ENCODE measurements at regions not wholly inside any gene's neighbourhood (a gene's known extent, or its start where the extent isn't known, plus 50 kb on each side); places are given as distances from the start of the nearest gene placed in this dataset.

DNA sequence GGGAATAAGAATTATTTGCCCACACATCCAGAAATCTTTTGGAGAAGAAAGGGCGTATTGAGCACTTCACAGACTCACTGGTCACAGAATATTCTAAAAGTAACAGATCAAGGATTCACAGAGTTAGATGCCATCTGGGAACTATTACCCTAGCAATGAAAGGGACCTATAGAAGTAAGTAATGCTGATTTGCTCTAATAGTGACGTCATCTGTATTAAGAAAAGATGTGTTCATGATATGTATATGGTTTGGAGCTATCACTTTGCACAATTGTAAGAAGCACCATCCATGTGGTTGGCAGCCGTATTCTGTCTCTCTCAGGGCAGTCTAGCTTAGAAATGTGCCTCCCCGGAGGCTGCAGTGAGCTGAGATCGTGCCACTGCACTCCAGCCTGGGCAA lies 52.8 kb upstream of the SV2C start:
- Histone ChIP-seq H3K4me3 (no peak overlapping the region), H3K4me1 (replicated peaks) (no peaks in the 10 kb centered on the region), H3K36me3 (no peaks in the 10 kb centered on the region), H3K27ac (no peak overlapping the region), H3K9me3 (no peaks in the 10 kb centered on the region), H3K27me3 (replicated peaks; ENCODE audit: insufficient read depth) (no peaks in the 10 kb centered on the region)
- TF ChIP-seq POLR2AphosphoS5 (IDR thresholded peaks at IDR 0.05), result no peak
- TF ChIP-seq CTCF (IDR thresholded peaks at IDR 0.05), result no peak
- TF ChIP-seq POLR2A (IDR thresholded peaks at IDR 0.05), result no peak
- 80% methylated on average over 5 of the region's 5 CpGs for WGBS
- intact Hi-C loops (cut with DNase I), result no loop called here
- DNase-seq (ENCODE audit: low spot score), result no peak

DNA sequence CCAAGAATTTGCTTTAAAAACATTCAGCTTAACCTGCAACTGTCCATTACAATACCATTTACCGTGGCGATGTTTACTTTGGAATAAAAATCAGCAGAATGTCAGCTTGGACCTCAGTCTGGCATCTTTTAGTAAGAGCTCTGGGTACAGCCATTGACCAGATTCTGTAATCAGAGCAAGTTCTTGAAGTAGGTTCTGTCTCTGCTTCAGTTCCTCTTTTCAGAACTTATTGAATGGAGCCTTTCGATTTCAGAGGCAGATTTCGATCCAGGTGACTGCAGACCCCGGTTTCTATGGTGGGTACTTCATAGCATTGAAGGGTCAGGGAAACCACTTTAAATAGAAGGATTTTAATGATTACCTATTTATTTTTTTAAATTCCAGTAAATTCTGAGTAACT lies 53.4 kb upstream of the SV2C start:
- no peaks in the 10 kb centered on the region for H3K9me3 ChIP-seq
- intact Hi-C loops (cut with DNase I), result no loop called here
- H3K4me1 ChIP-seq (replicated peaks), result no peaks in the 10 kb centered on the region
- no peak overlapping the region for H3K27ac ChIP-seq
- no peaks in the 10 kb centered on the region for H3K27me3 ChIP-seq (replicated peaks; ENCODE audit: insufficient read depth)
- no peak for DNase-seq (ENCODE audit: low spot score)
- H3K36me3 ChIP-seq, result no peaks in the 10 kb centered on the region
- 77% methylated on average over 5 of the region's 5 CpGs for WGBS
- no peak for TF ChIP-seq CTCF (IDR thresholded peaks at IDR 0.05)
- H3K4me3 ChIP-seq, result no peak overlapping the region

GRCh38 chr5:76025790-76026189 lies 57.4 kb upstream of the SV2C start:
- no peak for TF ChIP-seq POLR2AphosphoS5 (IDR thresholded peaks at IDR 0.05)
- TF ChIP-seq POLR2A (IDR thresholded peaks at IDR 0.05), result no peak
- TF ChIP-seq CTCF (IDR thresholded peaks at IDR 0.05), result no peak
- no peak overlapping the region for H3K27ac ChIP-seq
- no peak for DNase-seq (ENCODE audit: low spot score)
- H3K36me3 ChIP-seq, result no peaks in the 10 kb centered on the region
- no peaks in the 10 kb centered on the region for H3K4me1 ChIP-seq (replicated peaks)
- intact Hi-C loops (cut with DNase I), result no loop called here
- H3K27me3 ChIP-seq (replicated peaks; ENCODE audit: insufficient read depth), result no peaks in the 10 kb centered on the region
- H3K9me3 ChIP-seq, result no peaks in the 10 kb centered on the region
- no peak overlapping the region for H3K4me3 ChIP-seq

DNA sequence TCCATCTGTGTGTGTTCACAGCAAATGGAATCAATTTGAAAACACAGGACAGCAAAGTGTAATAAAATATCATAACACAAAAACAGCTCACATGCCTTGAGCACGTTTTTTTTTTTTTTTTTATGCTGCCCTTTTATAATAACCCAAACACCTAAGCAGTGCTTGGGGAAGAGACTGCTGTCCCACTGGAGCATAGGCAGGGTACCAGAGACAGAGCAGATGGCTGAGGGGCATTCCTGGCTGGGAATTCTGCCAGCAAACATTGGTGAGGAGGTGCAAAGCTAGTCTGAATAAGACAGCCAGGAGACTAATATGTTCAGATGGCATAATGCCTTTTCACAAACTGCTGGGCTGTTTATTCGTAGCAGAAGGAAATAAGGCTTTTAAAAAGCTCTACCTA lies 58.1 kb upstream of the SV2C start:
- H3K27me3 ChIP-seq (replicated peaks; ENCODE audit: insufficient read depth), result no peaks in the 10 kb centered on the region
- intact Hi-C loops (cut with DNase I), result no loop called here
- no peaks in the 10 kb centered on the region for H3K9me3 ChIP-seq
- no peak overlapping the region for H3K4me3 ChIP-seq
- no peaks in the 10 kb centered on the region for H3K36me3 ChIP-seq
- H3K27ac ChIP-seq, result no peak overlapping the region
- 32% methylated on average over 2 of the region's 2 CpGs for WGBS
- no peaks in the 10 kb centered on the region for H3K4me1 ChIP-seq (replicated peaks)
- DNase-seq (ENCODE audit: low spot score), result no peak
- TF ChIP-seq POLR2AphosphoS5 (IDR thresholded peaks at IDR 0.05), result no peak
- TF ChIP-seq CTCF (IDR thresholded peaks at IDR 0.05), result no peak
- TF ChIP-seq POLR2A (IDR thresholded peaks at IDR 0.05), result no peak

GRCh38 chr5:76022611-76023010 lies 60.6 kb upstream of the SV2C start:
- DNase-seq (ENCODE audit: low spot score), result no peak
- H3K36me3 ChIP-seq, result no peaks in the 10 kb centered on the region
- no peak overlapping the region for H3K4me3 ChIP-seq
- no peaks in the 10 kb centered on the region for H3K27me3 ChIP-seq (replicated peaks; ENCODE audit: insufficient read depth)
- WGBS, result 64% methylated on average over 4 of the region's 4 CpGs
- H3K27ac ChIP-seq, result no peak overlapping the region
- no peak for TF ChIP-seq CTCF (IDR thresholded peaks at IDR 0.05)
- TF ChIP-seq POLR2AphosphoS5 (IDR thresholded peaks at IDR 0.05), result no peak
- no peak for TF ChIP-seq POLR2A (IDR thresholded peaks at IDR 0.05)
- no peaks in the 10 kb centered on the region for H3K9me3 ChIP-seq
- H3K4me1 ChIP-seq (replicated peaks), result no peaks in the 10 kb centered on the region
- intact Hi-C loops (cut with DNase I), result no loop called here
